CD4-positive, alpha-beta T cell (primary cell): ENCODE measurements at regions not wholly inside any gene's neighbourhood (a gene's known extent, or its start where the extent isn't known, plus 50 kb on each side); places are given as distances from the start of the nearest gene placed in this dataset.

Source experiments
- ATAC-seq: fragments of 200-7000 bp; cut with Tn5 transposase; one replicate; pipeline ENCODE4 v1.10.0; 2022; ENCODE audit warnings: mild to moderate bottlenecking; ENCODE audit not compliant: poor library complexity
- CTCF ChIA-PET: fragments of 350-600 bp; sonication (Branson Sonifier 250); formaldehyde crosslinking; loops from one replicate; lab custom pipeline; 2021; ENCODE audit warnings: antibody characterized with exemption, inconsistent platforms; lab: Charles Lee
- POLR2A ChIA-PET: fragments of 350-600 bp; sonication (Branson Sonifier 250); formaldehyde crosslinking; loops from one replicate; lab custom pipeline; 2021; ENCODE audit warnings: antibody characterized with exemption, inconsistent platforms; lab: Charles Lee
- DNase-seq, 14 experiments: peaks; one replicate each; pipeline ENCODE4 v3.0.0-alpha.2; 2013 to 2020; ENCODE audit warnings: mixed read lengths in 2 of 14
- H3K27ac ChIP-seq, 2 donors: one replicate each; pipeline versions ENCODE4 v1.5.1 to v1.7.0; 2013; ENCODE audit warnings: low read length in 2 of 2, low read depth in 1 of 2, mild to moderate bottlenecking in 1 of 2
- H3K27me3 ChIP-seq, 2 experiments: 1 replicate in 1 of 2; 2 replicates in 1 of 2; pipeline versions ENCODE4 v1.6.1 to v1.7.0; 2013; ENCODE audit warnings: low read length in 2 of 2, control low read depth in 1 of 2, mild to moderate bottlenecking in 1 of 2, moderate library complexity in 1 of 2; ENCODE audit not compliant: insufficient read depth in 2 of 2, control insufficient read depth in 1 of 2
- H3K36me3 ChIP-seq: one replicate; pipeline ENCODE4 v1.6.1; 2013; ENCODE audit warnings: low read length, control low read depth; ENCODE audit not compliant: insufficient read depth
- H3K4me1 ChIP-seq: one replicate; pipeline ENCODE4 v1.6.1; 2013; ENCODE audit warnings: low read length, control low read depth; ENCODE audit not compliant: insufficient read depth
- H3K4me3 ChIP-seq: one replicate; pipeline ENCODE4 v1.5.1; 2013; ENCODE audit warnings: mild to moderate bottlenecking, low read length, moderate library complexity
- H3K9me3 ChIP-seq, 2 experiments: 1 replicate in 1 of 2; 2 replicates in 1 of 2; pipeline versions ENCODE4 v1.6.1 to v1.7.0; 2013; ENCODE audit warnings: low read length in 2 of 2, mild to moderate bottlenecking in 2 of 2, control low read depth in 1 of 2, moderate library complexity in 1 of 2; ENCODE audit not compliant: control insufficient read depth in 1 of 2, insufficient read depth in 1 of 2
- H3K27ac Mint-ChIP-seq: one replicate; pipeline ENCODE4 v1.8.0; 2020; ENCODE audit warnings: mixed read lengths
- H3K27me3 Mint-ChIP-seq: one replicate; pipeline ENCODE4 v1.8.0; 2021; ENCODE audit warnings: mixed read lengths
- H3K36me3 Mint-ChIP-seq: one replicate; pipeline ENCODE4 v1.8.0; 2021; ENCODE audit warnings: low read depth, mixed read lengths
- H3K4me1 Mint-ChIP-seq: one replicate; pipeline ENCODE4 v1.8.0; 2021; ENCODE audit warnings: low read depth, mixed read lengths
- H3K4me3 Mint-ChIP-seq: one replicate; pipeline ENCODE4 v1.8.0; 2020; ENCODE audit warnings: mild to moderate bottlenecking, mixed read lengths
- H3K9me3 Mint-ChIP-seq: one replicate; pipeline ENCODE4 v1.8.0; 2020; ENCODE audit warnings: mixed read lengths
- intact Hi-C, 2 experiments: fragments of 100-400 bp; cut with DNase I in 1 of 2; cut with micrococcal nuclease in 1 of 2; formaldehyde crosslinking; loops; one replicate each; pipeline versions ENCODE4 v1.15.1 to v1.9.0; 2023 to 2025; cut with DNase I, micrococcal nuclease
- TF ChIP-seq, protein P1 (sequence below): fragments of 200-600 bp; IDR thresholded peaks from one replicate; pipeline ENCODE4 v1.8.0; 2022; ENCODE audit warnings: antibody characterized with exemption, mild to moderate bottlenecking

DNA sequence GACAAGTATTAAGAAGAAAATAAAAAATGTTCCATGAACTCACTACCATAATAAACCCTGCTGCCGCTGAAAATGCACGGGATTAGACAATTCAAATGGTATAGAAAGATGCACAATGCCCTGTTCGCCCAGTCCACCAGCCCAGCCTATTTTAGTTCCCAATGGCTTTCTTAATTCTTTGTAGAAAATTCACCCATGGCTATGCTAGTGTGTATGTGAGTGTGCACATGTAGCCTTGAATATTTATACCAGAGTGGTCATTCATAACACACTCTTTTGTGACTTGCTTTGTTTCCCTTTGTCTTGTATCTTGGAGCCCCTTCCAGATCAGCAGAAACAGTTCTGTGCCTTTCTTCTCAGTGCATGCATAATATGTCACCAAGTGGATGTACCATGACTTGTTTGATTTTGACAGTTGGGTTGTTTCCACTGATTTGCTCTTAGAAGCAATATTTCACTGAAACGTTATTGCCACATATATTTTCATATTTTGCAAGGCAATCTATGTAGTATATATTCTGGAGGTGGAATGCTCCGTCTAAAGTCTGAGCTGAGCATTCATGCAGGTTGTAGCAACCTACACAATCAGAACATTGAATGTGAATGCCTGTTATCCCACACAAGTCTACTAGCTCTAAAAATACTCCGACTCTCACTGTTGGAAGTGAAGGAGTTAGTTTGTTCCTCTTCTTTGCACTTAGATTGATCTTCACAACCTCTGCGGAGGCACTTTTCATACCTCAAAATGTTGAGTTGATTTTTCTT, 383.0 kb upstream of the EEF2KMT start:
- Histone ChIP-seq H3K36me3 (no peaks in the 10 kb centered on the region), H3K4me1 (no peaks in the 10 kb centered on the region), H3K4me3 (no peak overlapping the region), H3K27me3 (no peaks in the 10 kb centered on the region), H3K27ac (no peak overlapping the region), H3K9me3 (peaks cover 0 to 9% of the 10 kb centered on the region in 2 experiments)
- Mint-ChIP-seq H3K36me3 (no peaks in the 10 kb centered on the region), H3K27me3 (peaks cover 27% of the 10 kb centered on the region), H3K9me3 (no peaks in the 10 kb centered on the region), H3K4me3 (no peak overlapping the region), H3K27ac (no peak overlapping the region), H3K4me1 (no peaks in the 10 kb centered on the region)
- ChIA-PET POLR2A (no interaction called here), CTCF (no interaction called here)
- TF ChIP-seq, protein P1, sequence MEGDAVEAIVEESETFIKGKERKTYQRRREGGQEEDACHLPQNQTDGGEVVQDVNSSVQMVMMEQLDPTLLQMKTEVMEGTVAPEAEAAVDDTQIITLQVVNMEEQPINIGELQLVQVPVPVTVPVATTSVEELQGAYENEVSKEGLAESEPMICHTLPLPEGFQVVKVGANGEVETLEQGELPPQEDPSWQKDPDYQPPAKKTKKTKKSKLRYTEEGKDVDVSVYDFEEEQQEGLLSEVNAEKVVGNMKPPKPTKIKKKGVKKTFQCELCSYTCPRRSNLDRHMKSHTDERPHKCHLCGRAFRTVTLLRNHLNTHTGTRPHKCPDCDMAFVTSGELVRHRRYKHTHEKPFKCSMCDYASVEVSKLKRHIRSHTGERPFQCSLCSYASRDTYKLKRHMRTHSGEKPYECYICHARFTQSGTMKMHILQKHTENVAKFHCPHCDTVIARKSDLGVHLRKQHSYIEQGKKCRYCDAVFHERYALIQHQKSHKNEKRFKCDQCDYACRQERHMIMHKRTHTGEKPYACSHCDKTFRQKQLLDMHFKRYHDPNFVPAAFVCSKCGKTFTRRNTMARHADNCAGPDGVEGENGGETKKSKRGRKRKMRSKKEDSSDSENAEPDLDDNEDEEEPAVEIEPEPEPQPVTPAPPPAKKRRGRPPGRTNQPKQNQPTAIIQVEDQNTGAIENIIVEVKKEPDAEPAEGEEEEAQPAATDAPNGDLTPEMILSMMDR = no peak
- no peak for ATAC-seq
- intact Hi-C loops = no loop called here
- no peak for DNase-seq

DNA sequence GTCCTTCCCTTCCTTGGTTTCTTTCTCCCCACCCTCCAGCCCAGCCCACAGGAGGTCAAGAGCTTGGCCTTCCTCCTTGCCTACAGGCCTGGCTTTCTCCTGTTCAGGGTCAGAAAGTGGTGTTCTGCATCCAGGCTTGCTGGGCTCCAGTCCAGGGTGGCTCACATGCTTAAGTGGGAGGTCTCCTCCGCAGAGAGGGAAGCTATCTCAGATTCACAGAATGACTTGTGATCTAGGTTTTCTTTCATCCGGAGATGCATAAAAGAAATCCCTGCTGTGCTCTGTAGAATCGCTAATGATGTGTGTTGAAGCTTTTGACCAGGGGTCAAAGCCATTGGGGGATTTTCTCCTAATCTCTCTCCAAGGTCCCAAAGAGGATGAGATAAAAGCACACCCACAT, 382.3 kb upstream of the EEF2KMT start:
- Histone ChIP-seq H3K4me1 (no peaks in the 10 kb centered on the region), H3K36me3 (no peaks in the 10 kb centered on the region), H3K27ac (no peak overlapping the region), H3K27me3 (no peaks in the 10 kb centered on the region), H3K9me3 (peaks cover 0 to 7% of the 10 kb centered on the region in 2 experiments), H3K4me3 (no peak overlapping the region)
- ChIA-PET POLR2A (no interaction called here), CTCF (no interaction called here)
- no peak overlapping the region for H3K4me3 Mint-ChIP-seq
- no peak for DNase-seq
- H3K4me1 Mint-ChIP-seq = no peaks in the 10 kb centered on the region
- intact Hi-C loops = no loop called here
- peaks cover 31% of the 10 kb centered on the region for H3K27me3 Mint-ChIP-seq
- H3K36me3 Mint-ChIP-seq = no peaks in the 10 kb centered on the region
- no peak overlapping the region for H3K27ac Mint-ChIP-seq
- no peak for ATAC-seq
- no peaks in the 10 kb centered on the region for H3K9me3 Mint-ChIP-seq
- TF ChIP-seq, protein P1 = no peak

DNA sequence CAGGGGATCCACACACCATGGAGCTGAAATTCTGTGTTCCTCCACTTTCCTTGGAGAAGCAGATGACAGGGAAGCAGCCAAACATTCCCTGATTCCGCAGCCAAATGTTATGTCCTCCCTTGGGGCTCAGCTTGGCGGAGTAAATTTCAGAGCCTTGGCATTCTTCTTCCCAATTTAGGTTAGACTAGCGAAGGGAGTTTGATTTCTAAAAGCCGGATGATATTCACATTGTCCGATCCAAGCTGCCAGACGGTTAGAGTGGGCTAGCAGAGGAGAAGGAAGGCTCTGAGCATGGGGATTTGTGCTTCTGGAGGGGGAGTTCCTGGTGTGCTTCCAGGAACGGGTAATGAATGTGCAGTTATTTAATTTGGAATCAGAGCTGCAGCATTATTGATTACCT, 380.4 kb upstream of the EEF2KMT start:
- CTCF ChIA-PET = no interaction called here
- POLR2A ChIA-PET = no interaction called here
- no peaks in the 10 kb centered on the region for H3K36me3 Mint-ChIP-seq
- Histone ChIP-seq H3K36me3 (no peaks in the 10 kb centered on the region), H3K4me1 (no peaks in the 10 kb centered on the region), H3K9me3 (no peaks in the 10 kb centered on the region), H3K4me3 (no peak overlapping the region), H3K27me3 (no peaks in the 10 kb centered on the region), H3K27ac (no peak overlapping the region)
- H3K4me1 Mint-ChIP-seq = no peaks in the 10 kb centered on the region
- intact Hi-C loops = no loop called here
- H3K27ac Mint-ChIP-seq = no peak overlapping the region
- peaks cover 35% of the 10 kb centered on the region for H3K27me3 Mint-ChIP-seq
- H3K4me3 Mint-ChIP-seq = no peak overlapping the region
- TF ChIP-seq, protein P1 = no peak
- H3K9me3 Mint-ChIP-seq = no peaks in the 10 kb centered on the region
- ATAC-seq = no peak
- no peak for DNase-seq
